ENCODE measurements at regions not wholly inside any gene's neighbourhood (a gene's known extent, or its start where the extent isn't known, plus 50 kb on each side); places are given as distances from the start of the nearest gene placed in this dataset.

GRCh38 chr5:158410976-158411375 is 552.0 kb upstream of the CLINT1 start:
- H3K4me2 ChIP-seq (ENCODE audit: low read length): no peak overlapping the region
- H3K36me3 ChIP-seq (ENCODE audit: low read depth, low read length): no peaks in the 10 kb centered on the region
- H3K9me3 ChIP-seq (ENCODE audit: low read length): no peaks in the 10 kb centered on the region
- no peak overlapping the region for H2AFZ ChIP-seq (ENCODE audit: low read length)
- TF ChIP-seq EZH2 (IDR thresholded peaks at IDR 0.05; ENCODE audit: low read length, unreplicated experiment) (no peak), EZH2phosphoT487 (IDR thresholded peaks at IDR 0.05; ENCODE audit: borderline replicate concordance, low read length) (no peak), CTCF (conservative IDR thresholded peaks at IDR 0.05; ENCODE audit: low read depth, low read length) (no peak)
- no peaks in the 10 kb centered on the region for H3K79me2 ChIP-seq (ENCODE audit: low read length)
- no peaks in the 10 kb centered on the region for H4K20me1 ChIP-seq (ENCODE audit: low read length)
- intact Hi-C loops (cut with micrococcal nuclease): no loop called here
- no TSS peak for BruUV-seq (replicated peaks)
- no peak overlapping the region for H3K9ac ChIP-seq (ENCODE audit: low read length)
- H3K27ac ChIP-seq (ENCODE audit: low read length): no peak overlapping the region
- peaks cover 29% of the 10 kb centered on the region for H3K4me1 ChIP-seq (ENCODE audit: insufficient read depth, low read length)
- POLR2A ChIA-PET (ENCODE audit: unreplicated experiment): no interaction called here
- H3K9me2 ChIP-seq (replicated peaks; ENCODE audit: low read length): no peaks in the 10 kb centered on the region
- H3K27me3 ChIP-seq (ENCODE audit: low read length): no peaks in the 10 kb centered on the region
- CTCF ChIA-PET: no interaction called here
- no peak overlapping the region for H3K4me3 ChIP-seq (ENCODE audit: low read length)
- DNase-seq: no peak
- H3F3A ChIP-seq (ENCODE audit: low read length, unreplicated experiment): no peaks in the 10 kb centered on the region
- ATAC-seq: no peak

- Histone ChIP-seq H3K9me2 (replicated peaks; ENCODE audit: low read length) (no peaks in the 10 kb centered on the region), H3K9me3 (ENCODE audit: low read length) (no peaks in the 10 kb centered on the region), H3K4me3 (ENCODE audit: low read length) (no peak overlapping the region), H3K4me1 (ENCODE audit: insufficient read depth, low read length) (peaks cover 18% of the 10 kb centered on the region), H3K79me2 (ENCODE audit: low read length) (no peaks in the 10 kb centered on the region), H4K20me1 (ENCODE audit: low read length) (no peaks in the 10 kb centered on the region), H3K9ac (ENCODE audit: low read length) (no peak overlapping the region), H3K27me3 (ENCODE audit: low read length) (no peaks in the 10 kb centered on the region), H3F3A (ENCODE audit: low read length, unreplicated experiment) (no peaks in the 10 kb centered on the region), H3K4me2 (ENCODE audit: low read length) (no peak overlapping the region), H3K36me3 (ENCODE audit: low read depth, low read length) (no peaks in the 10 kb centered on the region), H2AFZ (ENCODE audit: low read length) (no peak overlapping the region), H3K27ac (ENCODE audit: low read length) (no peak overlapping the region)
- TF ChIP-seq CTCF (conservative IDR thresholded peaks at IDR 0.05; ENCODE audit: low read depth, low read length) (no peak), EZH2phosphoT487 (IDR thresholded peaks at IDR 0.05; ENCODE audit: borderline replicate concordance, low read length) (no peak), EZH2 (IDR thresholded peaks at IDR 0.05; ENCODE audit: low read length, unreplicated experiment) (no peak)
- ChIA-PET POLR2A (ENCODE audit: unreplicated experiment) (no interaction called here), CTCF (no interaction called here)
- ATAC-seq (no peak), DNase-seq (no peak)
- no TSS peak for BruUV-seq (replicated peaks)
- intact Hi-C loops (cut with micrococcal nuclease): no loop called here
These were observed 550.6 kb upstream of the CLINT1 start for GRCh38 chr5:158409507-158409906.

- ChIA-PET CTCF (no interaction called here), POLR2A (ENCODE audit: unreplicated experiment) (no interaction called here)
- intact Hi-C loops (cut with micrococcal nuclease): no loop called here
- Histone ChIP-seq H3K9me3 (ENCODE audit: low read length) (no peaks in the 10 kb centered on the region), H4K20me1 (ENCODE audit: low read length) (no peaks in the 10 kb centered on the region), H2AFZ (ENCODE audit: low read length) (no peak overlapping the region), H3K36me3 (ENCODE audit: low read depth, low read length) (no peaks in the 10 kb centered on the region), H3K27me3 (ENCODE audit: low read length) (no peaks in the 10 kb centered on the region), H3K27ac (ENCODE audit: low read length) (no peak overlapping the region), H3K4me2 (ENCODE audit: low read length) (no peak overlapping the region), H3K4me1 (ENCODE audit: insufficient read depth, low read length) (peaks cover 13% of the 10 kb centered on the region), H3K79me2 (ENCODE audit: low read length) (no peaks in the 10 kb centered on the region), H3K9ac (ENCODE audit: low read length) (no peak overlapping the region), H3K4me3 (ENCODE audit: low read length) (no peak overlapping the region), H3F3A (ENCODE audit: low read length, unreplicated experiment) (no peaks in the 10 kb centered on the region), H3K9me2 (replicated peaks; ENCODE audit: low read length) (no peaks in the 10 kb centered on the region)
- DNase-seq (no peak), ATAC-seq (no peak)
- BruUV-seq (replicated peaks): no TSS peak
- no peak for TF ChIP-seq EZH2 (IDR thresholded peaks at IDR 0.05; ENCODE audit: low read length, unreplicated experiment)
- no peak for TF ChIP-seq CTCF (conservative IDR thresholded peaks at IDR 0.05; ENCODE audit: low read depth, low read length)
- TF ChIP-seq EZH2phosphoT487 (IDR thresholded peaks at IDR 0.05; ENCODE audit: borderline replicate concordance, low read length): no peak
These were observed 548.9 kb upstream of the CLINT1 start for GRCh38 chr5:158407824-158408195.

All from PC-3 (cell line).